HG03521 (cell line): ENCODE measurements at regions not wholly inside any gene's neighbourhood (a gene's known extent, or its start where the extent isn't known, plus 50 kb on each side); places are given as distances from the start of the nearest gene placed in this dataset.

ENCODE experiments used
- ATAC-seq: cut with Tn5 transposase; IDR thresholded peaks from one replicate; pipeline ENCODE4 v1.9.1; 2021; ENCODE audit warnings: mild to moderate bottlenecking, moderate library complexity; ENCODE audit not compliant: unreplicated experiment

DNA sequence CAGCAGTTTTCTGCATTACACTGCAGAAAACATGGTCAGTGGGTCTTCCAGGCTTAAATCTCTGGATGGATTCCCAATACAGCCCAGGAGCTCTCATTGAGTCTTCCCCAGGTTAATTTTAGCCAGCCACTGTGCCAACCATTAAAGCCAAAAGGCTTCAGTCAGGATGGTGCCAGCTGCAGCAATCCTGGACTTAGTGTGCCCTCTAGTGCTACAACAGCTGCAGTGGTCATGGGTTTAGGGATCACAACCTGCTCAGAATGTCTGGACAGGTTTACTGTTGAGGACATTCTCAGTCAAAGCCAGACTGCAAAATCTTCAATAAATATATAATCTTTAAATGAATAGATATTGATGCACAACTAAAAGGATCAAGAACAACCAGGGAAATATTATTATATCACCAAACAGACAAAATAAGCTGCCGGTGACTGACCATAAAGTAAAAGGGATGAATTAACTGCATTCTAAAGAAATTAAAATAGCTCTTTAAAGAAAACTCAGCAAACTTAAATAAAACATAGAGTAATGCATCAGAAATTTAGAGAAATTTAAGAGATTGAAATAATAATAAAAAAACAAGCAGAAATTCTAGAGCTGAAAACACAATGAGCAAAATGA is 639.9 kb downstream of the SPOCK3 start:
- ATAC-seq: no peak

DNA sequence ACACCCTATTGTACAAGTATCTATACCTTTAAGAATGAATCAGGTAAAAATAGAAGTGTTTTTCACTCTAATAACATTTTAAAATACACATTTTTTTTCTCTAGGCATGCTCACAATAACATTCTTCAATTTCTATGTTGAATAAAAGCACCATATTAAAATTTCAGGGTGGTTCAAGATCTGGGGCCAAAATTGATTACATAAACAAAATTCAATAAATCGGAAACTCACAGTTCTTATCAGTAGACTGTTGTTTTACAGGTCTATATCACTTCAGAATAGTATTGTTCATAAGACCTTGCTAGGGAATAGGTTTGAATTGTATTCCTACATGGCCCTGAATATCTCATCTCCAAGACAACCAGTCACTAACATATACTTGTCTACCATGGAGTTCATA is 634.0 kb downstream of the SPOCK3 start:
- no peak for ATAC-seq

DNA sequence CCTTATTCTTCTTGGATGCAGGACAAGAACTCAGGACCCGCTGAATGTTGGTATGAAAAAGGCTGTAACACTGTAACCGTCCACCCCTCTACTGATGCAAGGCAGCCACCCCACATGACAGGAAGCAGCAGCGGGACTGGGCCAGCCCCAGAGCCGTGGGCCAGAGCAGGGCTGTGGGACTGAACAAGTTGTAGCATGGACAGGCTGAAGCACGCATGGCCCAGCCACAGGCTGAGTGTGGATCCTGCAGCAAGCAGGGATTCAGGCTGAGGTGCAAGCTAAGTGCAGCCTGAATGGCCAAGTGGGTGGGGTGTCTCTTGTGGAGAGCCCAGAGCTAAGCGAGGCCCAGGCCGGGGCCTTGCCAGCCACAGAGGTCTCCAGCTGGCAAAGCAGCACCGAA is 632.2 kb downstream of the SPOCK3 start:
- ATAC-seq: no peak

DNA sequence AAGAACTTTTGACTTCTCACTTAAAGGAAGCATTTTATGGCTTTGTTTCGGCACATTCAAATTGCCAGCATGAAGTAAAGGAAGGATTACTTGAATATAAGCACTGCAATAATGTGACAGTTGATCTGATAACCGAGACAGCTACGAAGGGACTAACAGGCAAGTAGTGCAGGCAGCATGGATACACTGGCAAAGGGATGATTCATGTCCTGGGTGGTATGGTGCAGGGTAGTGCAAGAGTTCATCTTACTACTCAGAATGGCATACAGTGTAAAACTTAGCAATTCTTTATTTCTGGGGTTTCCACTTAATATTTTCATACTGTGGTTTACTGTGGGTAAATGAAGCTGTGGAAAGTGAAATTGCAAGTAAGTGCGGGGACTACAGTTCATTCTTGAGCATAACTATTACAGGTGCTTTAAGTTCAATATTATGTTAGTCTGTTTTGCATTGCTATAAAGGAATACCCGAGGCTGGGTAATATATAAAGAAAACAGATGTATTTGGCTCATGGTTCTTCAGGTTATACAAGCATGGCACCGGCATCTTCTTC is 611.8 kb downstream of the SPOCK3 start:
- ATAC-seq: no peak

DNA sequence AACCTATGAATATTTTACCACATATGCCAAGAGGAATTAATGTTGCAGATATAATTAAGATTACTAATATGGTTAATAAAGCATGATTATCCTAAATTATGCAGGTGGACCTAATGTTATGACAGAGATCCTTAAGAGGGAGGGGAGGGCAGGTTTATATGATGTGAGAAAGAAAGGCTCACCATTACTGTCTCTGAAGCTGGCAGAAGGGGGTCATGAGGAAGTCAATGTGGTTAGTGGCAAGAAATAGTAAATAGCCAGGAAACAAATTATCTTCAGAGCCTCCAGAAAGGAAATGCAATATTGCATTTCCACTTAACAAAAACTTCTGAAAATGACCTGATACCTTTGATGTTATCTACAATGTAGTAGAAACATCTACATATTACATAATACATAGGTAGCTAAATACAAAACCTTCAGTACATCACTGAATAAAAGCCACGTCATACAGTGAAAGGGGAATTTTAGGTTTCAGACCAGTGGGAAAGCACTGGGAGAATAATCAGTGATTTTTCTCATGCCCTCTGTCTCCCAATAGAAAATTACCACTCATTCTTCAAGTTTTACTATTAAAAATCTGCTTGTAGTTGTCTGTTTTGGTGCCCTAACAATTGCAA is 609.2 kb downstream of the SPOCK3 start:
- no peak for ATAC-seq

DNA sequence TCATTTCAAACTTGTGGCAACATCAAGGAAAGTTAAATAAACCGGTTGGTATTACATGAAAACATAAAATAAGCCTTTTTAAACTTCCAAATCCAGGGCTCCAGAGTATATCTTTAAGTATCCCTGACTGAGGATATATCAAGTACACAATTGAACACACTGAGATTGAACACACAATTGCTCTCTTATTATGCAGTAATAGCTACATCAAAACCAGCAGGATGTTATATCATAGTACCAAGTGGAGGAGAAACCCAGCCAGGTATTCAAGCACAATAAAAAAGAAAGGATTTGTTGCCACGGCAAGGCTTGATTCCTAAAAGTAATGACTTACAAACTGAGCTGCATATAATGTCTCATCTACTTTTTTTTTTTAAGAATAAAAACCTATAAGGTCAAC is 605.8 kb downstream of the SPOCK3 start:
- no peak for ATAC-seq

DNA sequence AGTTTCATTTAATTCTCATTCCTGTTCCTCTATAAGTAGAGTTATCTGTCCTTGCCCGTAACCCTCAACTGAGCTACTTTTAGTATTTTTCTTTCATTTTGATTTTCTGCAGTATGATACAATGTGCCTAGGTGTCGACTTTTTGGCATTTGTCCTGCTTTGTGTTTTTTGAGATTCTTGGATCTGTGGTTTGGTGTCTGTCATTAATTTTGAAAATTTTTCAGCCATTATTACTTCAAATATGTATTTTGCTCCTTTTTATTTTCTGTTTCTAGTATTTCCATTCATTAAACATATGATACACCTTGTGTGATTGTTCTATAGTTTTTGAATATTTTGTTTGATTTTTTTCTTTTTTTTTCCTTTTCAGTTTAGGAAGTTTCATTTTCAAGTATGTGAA is 598.9 kb downstream of the SPOCK3 start:
- no peak for ATAC-seq

DNA sequence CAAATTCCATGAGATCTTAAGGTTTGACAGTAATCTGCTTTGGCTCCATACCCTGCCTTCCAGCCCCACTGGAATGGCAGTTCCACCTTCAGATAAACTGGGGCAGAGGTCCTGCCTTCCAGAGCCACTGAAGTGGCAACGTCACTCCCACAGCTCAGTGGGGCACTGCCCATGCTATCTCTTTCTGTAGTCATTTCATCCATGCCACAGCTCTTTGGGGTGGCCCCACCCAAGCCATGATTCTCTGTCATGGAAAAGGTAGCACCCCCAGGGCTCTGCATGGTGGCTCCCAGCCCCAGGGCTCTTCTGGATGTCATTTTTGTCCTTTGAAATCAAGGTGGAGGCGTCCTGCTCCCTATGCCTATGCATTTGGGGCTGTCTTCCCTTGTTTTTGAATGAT is 596.5 kb downstream of the SPOCK3 start:
- no peak for ATAC-seq

DNA sequence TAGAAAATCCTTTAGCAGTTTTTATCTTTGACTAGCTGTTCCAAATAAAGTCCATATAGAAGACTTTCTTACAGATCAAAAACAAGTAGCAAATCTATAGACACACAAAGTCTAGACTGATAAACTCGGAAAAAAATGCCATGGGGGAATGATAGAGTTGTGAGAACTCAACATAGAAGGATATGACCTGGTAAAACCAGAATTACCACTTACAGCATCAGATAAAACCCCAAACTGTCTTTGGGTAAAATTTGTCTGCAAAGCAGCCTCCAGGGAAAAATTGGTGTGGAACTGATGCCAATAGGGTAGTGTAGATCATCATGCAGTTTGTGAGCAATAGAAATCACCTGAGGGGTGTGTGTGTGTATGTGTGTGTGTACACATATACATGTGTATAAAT is 579.1 kb downstream of the SPOCK3 start:
- no peak for ATAC-seq

DNA sequence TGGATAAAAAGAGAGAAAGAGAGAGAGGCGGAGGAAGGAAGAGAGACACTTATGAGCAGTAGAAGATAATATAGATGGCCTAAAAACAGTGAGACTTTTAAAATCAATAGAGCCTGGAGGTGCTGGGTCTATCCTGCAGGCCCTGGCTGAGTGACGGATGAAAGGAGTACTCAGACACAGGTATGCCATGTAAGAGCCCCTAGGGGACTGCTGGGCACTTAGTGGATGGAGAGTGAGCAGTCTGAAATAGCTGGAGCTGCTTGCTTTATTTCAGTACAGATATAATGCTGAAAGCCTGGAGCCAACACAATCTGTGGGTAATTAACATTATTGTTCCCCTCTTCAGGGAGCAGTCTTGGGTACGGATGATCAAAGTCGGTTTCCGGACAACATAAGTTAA is 578.6 kb downstream of the SPOCK3 start:
- no peak for ATAC-seq

DNA sequence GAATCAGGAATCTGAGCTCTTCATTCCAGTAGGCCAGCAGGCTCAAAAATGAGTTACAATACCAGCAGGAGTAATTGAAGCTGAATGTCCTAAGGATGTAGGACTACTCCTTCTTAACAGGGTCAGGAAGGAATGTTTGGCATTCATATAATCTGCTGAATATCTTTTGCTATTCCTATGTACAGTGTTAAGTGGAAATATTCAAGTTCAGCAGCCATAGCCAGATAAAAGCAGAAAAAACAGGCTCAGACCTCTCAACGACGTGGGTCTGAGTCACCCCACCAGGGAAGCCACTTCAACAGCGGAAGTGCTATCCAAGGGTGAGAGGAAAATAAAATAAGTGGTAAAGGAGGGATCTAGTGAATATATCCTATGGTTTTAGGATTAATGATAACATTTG is 577.0 kb downstream of the SPOCK3 start:
- ATAC-seq: no peak

DNA sequence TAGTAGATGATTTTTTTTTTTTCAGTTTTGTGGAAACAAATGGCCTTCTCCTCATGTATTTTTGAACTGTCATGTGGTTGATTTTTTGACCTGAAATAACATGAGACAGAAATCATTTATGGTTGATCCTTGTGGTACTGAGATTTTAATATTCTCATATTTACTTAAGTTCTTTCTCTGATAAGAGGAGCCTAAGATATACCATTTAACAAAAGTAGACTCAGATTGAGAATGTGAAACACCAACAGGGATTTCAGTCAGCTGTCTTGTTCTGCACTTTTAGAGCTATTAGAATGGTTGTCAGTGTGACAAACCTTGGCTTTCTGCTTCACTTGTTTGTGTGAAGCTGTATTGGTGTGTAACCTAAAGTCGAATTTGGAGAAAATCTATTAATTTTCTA is 575.7 kb downstream of the SPOCK3 start:
- ATAC-seq: no peak

DNA sequence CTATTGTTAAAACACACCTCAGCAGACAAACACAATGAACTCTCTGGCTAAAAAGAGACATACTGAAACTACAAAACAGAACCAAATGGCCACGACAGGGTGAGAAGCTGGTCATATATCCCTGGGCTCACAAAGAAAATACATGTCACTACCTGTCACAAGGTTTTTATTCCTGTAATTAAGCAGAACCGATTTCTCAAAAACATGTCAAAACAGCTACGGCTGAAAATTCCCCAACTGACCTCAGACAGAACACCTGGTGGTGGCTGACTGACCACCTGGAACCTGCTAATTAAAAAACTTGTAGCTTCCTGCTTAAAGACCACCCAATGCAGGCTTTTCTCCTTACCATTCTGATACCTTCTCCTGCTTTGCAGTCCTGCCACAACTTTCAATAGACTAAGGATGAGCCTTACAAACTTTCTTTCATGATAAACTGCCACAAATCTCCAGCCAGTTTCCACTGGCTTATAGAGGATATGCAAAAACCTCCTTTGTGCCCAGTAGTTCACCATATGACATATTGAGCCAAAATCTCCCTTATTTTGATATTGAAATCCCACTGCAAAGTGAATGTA is 571.9 kb downstream of the SPOCK3 start:
- ATAC-seq: peak; percentile 88

DNA sequence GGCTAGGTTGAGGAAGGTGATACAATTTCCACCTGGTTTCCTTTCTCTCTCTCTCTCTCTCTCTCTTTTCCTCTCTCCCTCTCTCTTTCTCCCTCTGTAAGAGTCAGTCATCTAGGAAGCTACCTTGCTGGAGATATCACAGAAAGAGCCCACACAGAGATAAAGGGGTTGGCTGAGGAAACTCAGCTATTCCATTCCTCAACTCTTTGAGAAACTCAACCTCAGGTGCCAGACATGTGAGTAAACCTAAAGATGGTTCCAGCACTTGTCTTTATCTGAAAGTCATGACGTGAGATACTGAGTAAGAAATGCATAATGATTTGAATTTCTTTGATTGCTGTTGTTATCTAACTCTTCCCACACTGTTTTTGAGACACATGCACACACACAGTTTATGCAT is 564.0 kb downstream of the SPOCK3 start:
- ATAC-seq: no peak

DNA sequence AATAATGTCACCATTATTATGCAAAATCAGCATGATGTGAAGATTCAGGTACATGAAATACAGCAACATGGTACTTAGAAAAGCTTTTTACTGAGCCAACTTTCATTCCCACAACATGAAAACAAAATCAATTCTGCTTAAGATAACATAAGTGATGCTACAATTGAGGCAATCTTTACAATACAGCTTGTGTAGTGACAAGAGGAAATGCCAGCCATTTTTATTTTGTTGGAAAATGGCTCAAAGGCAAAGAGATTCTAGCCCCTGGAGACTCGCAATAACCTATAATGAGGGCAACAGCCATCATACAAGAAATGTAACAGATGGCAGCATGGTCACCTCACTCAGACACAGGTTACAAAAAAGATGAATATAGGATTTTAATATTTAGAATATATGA is 560.4 kb downstream of the SPOCK3 start:
- no peak for ATAC-seq

DNA sequence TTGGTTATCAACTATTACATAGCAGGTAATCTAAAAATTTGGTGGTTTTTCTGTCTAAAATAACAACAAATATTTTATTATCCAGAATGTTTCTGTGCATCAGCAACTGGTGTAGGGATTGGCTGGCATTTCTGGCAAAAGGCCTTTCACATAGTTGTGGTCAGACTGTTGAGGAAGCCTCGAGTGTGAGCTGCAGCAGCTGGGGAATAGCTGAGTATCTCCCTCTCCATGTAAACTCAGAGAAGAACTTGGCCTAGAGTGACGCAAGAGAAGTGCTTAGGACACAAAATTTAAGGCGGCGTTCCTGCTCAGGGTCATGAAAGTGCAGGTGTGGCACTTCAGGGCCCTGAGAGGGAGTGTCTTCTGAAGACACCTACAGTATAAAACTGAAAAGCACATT is 558.9 kb downstream of the SPOCK3 start:
- no peak for ATAC-seq

DNA sequence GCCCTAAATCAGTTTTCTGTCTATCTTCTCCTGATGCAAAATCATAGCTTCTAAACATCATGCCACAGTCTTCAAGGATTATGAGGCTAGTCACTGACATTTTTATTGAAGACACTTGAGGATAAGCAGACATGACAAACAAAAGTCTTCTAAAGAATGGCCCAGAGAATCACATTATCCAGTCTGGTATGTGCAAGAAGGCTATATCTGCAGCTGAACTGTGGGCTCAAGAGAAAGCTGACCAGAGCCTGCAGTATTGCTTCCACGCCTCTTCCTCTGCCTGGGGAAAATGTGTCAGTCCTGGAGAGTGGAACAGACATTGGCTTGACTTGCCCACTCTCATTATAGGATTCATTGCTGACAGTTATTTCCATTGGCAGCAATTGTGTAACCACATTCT is 553.5 kb downstream of the SPOCK3 start:
- no peak for ATAC-seq

DNA sequence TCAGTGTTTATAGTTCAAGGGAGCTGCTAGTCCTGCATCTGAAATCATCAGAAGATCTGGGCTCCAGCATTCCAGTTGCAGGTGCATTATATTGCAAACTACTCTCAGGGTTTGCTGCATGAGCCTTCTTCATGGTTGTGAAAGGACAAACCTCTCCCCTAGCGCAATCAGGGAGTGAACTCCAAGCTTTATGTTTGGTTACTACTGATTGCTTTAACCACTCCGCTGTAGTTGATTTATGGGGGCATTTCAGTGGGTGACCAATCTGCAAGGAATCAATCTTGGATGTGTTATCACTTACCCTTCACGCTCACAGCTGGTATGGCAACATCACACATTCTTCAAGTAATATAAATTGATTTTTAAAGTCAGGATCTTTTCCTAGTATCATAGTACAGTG is 552.1 kb downstream of the SPOCK3 start:
- no peak for ATAC-seq
